LNCaP clone FGC (cell line): ENCODE measurements at regions not wholly inside any gene's neighbourhood (a gene's known extent, or its start where the extent isn't known, plus 50 kb on each side); places are given as distances from the start of the nearest gene placed in this dataset.
"Not testable (repeated sequence)": the region's sequence is repeated elsewhere in the genome, so short reads cannot be mapped to it uniquely, and the experiment has no call there.

Experiments used
- DNase-seq: peaks from one replicate; pipeline ENCODE4 v3.0.0-alpha.2; 2011; ENCODE audit warnings: low read depth
- H3K4me3 ChIP-seq: 2 replicates; pipeline ENCODE4 v1.5.1; 2011; ENCODE audit warnings: mild to moderate bottlenecking, low read depth, low read length, control low read depth
- TF ChIP-seq, protein P1 (sequence below): IDR thresholded peaks from 2 replicates; pipeline ENCODE4 v1.5.1; 2012; ENCODE audit warnings: mild to moderate bottlenecking; ENCODE audit not compliant: control insufficient read depth, insufficient read depth; ENCODE audit errors: extremely low read depth

DNA sequence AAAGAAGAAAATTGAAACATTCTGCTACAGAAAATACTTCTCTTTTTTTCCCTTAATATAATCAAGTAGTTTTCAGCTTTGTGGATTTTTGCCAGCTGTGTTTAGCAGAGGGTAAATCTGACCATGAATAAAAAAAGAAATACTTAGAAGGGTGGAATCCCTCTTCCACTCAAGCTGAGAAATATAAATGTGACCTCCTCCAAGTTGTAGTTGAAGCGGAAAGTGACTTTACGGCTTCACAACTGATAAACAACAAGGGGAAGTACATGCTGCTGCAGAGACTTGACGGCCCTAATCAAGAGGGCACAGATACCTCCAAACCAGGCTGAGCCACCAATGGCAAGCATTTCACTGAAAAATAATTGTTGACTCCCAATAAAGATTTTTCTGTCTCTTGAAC lies 785.0 kb downstream of the SLITRK5 start:
- no peak for DNase-seq
- no peak overlapping the region for H3K4me3 ChIP-seq
- TF ChIP-seq, protein P1, sequence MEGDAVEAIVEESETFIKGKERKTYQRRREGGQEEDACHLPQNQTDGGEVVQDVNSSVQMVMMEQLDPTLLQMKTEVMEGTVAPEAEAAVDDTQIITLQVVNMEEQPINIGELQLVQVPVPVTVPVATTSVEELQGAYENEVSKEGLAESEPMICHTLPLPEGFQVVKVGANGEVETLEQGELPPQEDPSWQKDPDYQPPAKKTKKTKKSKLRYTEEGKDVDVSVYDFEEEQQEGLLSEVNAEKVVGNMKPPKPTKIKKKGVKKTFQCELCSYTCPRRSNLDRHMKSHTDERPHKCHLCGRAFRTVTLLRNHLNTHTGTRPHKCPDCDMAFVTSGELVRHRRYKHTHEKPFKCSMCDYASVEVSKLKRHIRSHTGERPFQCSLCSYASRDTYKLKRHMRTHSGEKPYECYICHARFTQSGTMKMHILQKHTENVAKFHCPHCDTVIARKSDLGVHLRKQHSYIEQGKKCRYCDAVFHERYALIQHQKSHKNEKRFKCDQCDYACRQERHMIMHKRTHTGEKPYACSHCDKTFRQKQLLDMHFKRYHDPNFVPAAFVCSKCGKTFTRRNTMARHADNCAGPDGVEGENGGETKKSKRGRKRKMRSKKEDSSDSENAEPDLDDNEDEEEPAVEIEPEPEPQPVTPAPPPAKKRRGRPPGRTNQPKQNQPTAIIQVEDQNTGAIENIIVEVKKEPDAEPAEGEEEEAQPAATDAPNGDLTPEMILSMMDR: no peak

DNA sequence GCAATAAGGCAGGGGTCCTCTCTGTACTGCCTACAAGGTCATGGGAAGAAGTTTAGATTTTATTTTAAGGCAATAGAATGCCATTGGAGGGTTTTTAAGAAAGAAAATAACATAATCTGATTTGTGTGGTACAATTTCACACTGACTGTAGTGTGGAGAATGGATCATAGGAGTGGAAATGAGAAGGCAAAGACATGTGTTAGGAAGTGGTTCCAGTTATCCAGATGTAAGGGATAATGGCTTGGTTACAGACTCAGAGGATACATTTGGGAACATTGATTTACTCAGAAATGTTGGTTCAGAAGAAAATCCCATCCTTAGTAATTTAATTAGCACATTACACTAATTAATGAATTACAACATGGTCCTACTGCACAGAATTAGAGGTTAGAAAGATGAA lies 788.2 kb downstream of the SLITRK5 start:
- no peak for DNase-seq
- H3K4me3 ChIP-seq: no peak overlapping the region
- TF ChIP-seq, protein P1: no peak

- no peak for DNase-seq
- TF ChIP-seq, protein P1: no peak
- H3K4me3 ChIP-seq: no peak overlapping the region
Observed at GRCh38 chr13:88461272-88462009, 790.3 kb downstream of the SLITRK5 start.

GRCh38 chr13:88464851-88465250 lies 793.7 kb downstream of the SLITRK5 start:
- no peak overlapping the region for H3K4me3 ChIP-seq
- no peak for DNase-seq
- TF ChIP-seq, protein P1: no peak

GRCh38 chr13:88472316-88472715 lies 801.1 kb downstream of the SLITRK5 start:
- no peak for DNase-seq
- H3K4me3 ChIP-seq: no peak overlapping the region
- TF ChIP-seq, protein P1: no peak

DNA sequence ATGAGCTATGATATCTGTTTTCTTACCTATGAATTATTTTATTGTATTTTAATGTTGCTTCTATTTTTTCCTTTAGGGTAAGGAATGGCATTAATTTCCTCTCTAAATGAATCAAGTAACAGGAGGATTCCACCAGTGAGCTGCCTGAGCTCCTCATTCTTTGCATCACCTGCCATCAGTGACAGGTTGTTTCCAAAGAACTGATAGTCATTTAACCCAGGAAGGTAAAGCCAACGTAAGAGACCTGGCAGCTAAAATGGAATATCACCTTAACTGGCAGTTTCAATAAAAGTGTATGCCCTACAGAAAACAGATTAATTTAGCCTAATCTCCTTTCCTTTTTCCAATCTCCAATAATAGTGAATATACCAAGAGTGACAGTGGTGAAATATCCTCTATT lies 812.0 kb downstream of the SLITRK5 start:
- TF ChIP-seq, protein P1: no peak
- DNase-seq: no peak
- H3K4me3 ChIP-seq: no peak overlapping the region

DNA sequence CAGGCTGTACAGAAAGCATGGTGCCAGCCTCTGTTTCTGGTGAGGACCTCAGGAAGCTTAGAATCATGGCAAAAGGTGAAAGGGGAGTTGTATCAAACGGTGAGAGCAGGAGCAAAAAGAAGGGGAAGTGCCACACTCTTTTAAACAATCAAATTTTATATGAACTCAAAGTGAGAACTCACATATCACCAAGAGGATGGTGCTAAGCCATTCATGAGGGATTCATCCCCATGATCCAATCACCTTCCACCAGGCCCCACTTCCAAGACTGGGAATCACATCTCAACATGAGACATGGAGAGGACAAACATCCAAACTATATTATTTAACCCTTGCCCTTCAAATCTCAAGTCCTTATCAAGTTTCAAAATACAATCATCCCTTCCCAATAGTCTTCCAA lies 836.7 kb downstream of the SLITRK5 start:
- H3K4me3 ChIP-seq: no peak overlapping the region
- DNase-seq: no peak
- TF ChIP-seq, protein P1: no peak

DNA sequence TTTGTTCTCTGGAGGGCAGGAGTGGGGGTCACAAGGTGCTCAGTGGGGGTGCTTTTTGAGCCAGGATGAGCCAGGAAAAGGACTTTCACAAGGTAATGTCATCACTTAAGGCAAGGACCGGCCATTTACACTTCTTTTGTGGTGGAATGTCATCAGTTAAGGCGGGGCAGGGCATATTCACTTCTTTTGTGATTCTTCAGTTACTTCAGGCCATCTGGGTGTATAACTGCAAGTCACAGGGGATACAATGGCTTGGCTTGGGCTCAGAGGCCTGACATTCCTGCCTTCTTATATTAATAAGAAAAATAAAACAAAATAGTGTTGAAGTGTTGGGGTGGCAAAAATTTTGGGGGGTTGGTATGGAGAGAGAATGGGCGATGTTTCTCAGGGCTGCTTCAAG lies 841.8 kb downstream of the SLITRK5 start:
- H3K4me3 ChIP-seq, DNase-seq: not testable (repeated sequence)
